Fibroblast of lung (primary cell): ENCODE measurements at regions not wholly inside any gene's neighbourhood (a gene's known extent, or its start where the extent isn't known, plus 50 kb on each side); places are given as distances from the start of the nearest gene placed in this dataset.

Experiments
- CTCF ChIP-seq, 2 donors: IDR thresholded peaks in 1 of 2; conservative IDR thresholded peaks in 1 of 2; 1 replicate in 1 of 2; 2 replicates in 1 of 2; pipeline ENCODE4 v1.5.1; 2011 to 2012; ENCODE audit warnings: low read length in 2 of 2, control low read depth in 1 of 2, inconsistent platforms in 1 of 2, low read depth in 1 of 2, mild to moderate bottlenecking in 1 of 2
- EZH2 ChIP-seq: IDR thresholded peaks from 2 replicates; pipeline ENCODE4 v1.5.1; 2012; ENCODE audit warnings: low read length, control low read depth, mild to moderate bottlenecking; ENCODE audit errors: missing control alignments

DNA sequence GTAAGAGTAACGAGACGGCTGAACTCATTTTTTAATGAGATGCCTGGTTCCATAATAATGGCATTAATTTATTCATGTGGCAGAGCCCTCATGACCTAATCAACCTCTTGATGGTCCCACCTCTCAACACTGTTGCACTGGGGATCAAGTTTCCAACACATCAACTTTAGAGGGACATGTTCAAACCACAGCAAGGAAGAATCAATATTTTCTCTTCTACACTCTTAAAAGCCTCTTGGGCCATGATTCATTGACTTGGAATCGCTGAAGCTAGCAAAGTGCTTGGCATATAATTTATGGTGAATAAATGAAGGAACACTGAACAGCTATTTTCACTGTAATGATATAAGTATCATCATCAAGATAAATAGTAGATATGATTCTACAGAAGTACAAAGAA, 333.0 kb downstream of the TNS1 start:
- TF ChIP-seq CTCF (conservative IDR thresholded peaks at IDR 0.05 in 1 of 2, IDR thresholded peaks at IDR 0.05 in 1 of 2; ENCODE audit: low read depth in 1 of 2, low read length in 2 of 2) (no peak), EZH2 (no peak)
